Adrenal gland (tissue), 5 donors: ENCODE measurements at regions not wholly inside any gene's neighbourhood (a gene's known extent, or its start where the extent isn't known, plus 50 kb on each side); places are given as distances from the start of the nearest gene placed in this dataset.

ENCODE experiments used
- POLR2A ChIP-seq, 2 donors: fragments of 450-650 bp; IDR thresholded peaks; one replicate each; pipeline ENCODE4 v1.6.1; 2017; ENCODE audit warnings: antibody characterized with exemption in 2 of 2, mild to moderate bottlenecking in 2 of 2, moderate library complexity in 1 of 2
- TF ChIP-seq, protein P1 (sequence below), 6 experiments: fragments of 450-650 bp in 4 of 6; fragments of 200-600 bp in 2 of 6; sonication (generic) in 1 of 6; IDR thresholded peaks; 1 replicate in 5 of 6; 2 replicates in 1 of 6; pipeline versions ENCODE4 v1.5.1 to v1.8.0; 2016 to 2021; ENCODE audit warnings: antibody characterized with exemption in 6 of 6, mild to moderate bottlenecking in 2 of 6, moderate library complexity in 1 of 6
- donor health status: DM: no; HTN: no; CAD: no.

DNA sequence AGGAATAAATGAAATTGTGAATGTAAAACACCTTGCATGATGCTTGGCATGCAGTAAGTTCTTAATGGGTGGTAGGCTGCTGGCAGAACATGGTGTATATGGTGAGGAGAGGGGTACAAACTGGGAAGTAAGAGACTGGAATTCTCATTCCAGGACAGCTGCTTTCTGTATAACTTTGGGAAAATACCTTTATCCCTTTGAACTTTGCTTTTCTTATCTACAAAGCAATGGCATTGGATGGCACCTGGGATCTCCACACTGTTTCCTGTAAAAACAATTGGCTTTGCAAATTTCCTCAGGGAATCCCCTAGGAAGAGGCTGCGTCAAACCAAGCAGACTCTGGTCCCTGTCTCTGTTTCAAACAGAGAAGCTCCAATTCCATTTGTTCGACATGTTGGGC lies 100.7 kb upstream of the SLC4A7 start:
- TF ChIP-seq, protein P1, sequence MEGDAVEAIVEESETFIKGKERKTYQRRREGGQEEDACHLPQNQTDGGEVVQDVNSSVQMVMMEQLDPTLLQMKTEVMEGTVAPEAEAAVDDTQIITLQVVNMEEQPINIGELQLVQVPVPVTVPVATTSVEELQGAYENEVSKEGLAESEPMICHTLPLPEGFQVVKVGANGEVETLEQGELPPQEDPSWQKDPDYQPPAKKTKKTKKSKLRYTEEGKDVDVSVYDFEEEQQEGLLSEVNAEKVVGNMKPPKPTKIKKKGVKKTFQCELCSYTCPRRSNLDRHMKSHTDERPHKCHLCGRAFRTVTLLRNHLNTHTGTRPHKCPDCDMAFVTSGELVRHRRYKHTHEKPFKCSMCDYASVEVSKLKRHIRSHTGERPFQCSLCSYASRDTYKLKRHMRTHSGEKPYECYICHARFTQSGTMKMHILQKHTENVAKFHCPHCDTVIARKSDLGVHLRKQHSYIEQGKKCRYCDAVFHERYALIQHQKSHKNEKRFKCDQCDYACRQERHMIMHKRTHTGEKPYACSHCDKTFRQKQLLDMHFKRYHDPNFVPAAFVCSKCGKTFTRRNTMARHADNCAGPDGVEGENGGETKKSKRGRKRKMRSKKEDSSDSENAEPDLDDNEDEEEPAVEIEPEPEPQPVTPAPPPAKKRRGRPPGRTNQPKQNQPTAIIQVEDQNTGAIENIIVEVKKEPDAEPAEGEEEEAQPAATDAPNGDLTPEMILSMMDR (IDR thresholded peaks at IDR 0.05): no peak
- no peak for TF ChIP-seq POLR2A (IDR thresholded peaks at IDR 0.05)
